H1 (cell line): ENCODE measurements at regions not wholly inside any gene's neighbourhood (a gene's known extent, or its start where the extent isn't known, plus 50 kb on each side); places are given as distances from the start of the nearest gene placed in this dataset.

ENCODE experiments used
- CBX5 ChIP-seq: fragments of 300-800, 300-1000 bp; sonication (generic); IDR thresholded peaks from 2 replicates; pipeline ENCODE4 v1.7.1; 2016; ENCODE audit warnings: antibody characterized with exemption, low read length, low read depth
- KDM4A ChIP-seq: IDR thresholded peaks from one replicate; pipeline ENCODE4 v1.7.1; 2012; ENCODE audit warnings: low read depth, mild to moderate bottlenecking, moderate library complexity, low read length, inconsistent platforms; ENCODE audit not compliant: severe bottlenecking
- POLR2AphosphoS5 ChIP-seq: IDR thresholded peaks from 2 replicates; pipeline ENCODE4 v1.6.1; 2011; ENCODE audit warnings: low read depth, low read length

GRCh38 chr5:117055517-117055916, 480.9 kb upstream of the SEMA6A start (continued):
- no peak for TF ChIP-seq KDM4A
- TF ChIP-seq POLR2AphosphoS5: no peak
- no peak for TF ChIP-seq CBX5
